ENCODE measurements at regions not wholly inside any gene's neighbourhood (a gene's known extent, or its start where the extent isn't known, plus 50 kb on each side); places are given as distances from the start of the nearest gene placed in this dataset.
"Not testable (repeated sequence)": the region's sequence is repeated elsewhere in the genome, so short reads cannot be mapped to it uniquely, and the experiment has no call there.

DNA sequence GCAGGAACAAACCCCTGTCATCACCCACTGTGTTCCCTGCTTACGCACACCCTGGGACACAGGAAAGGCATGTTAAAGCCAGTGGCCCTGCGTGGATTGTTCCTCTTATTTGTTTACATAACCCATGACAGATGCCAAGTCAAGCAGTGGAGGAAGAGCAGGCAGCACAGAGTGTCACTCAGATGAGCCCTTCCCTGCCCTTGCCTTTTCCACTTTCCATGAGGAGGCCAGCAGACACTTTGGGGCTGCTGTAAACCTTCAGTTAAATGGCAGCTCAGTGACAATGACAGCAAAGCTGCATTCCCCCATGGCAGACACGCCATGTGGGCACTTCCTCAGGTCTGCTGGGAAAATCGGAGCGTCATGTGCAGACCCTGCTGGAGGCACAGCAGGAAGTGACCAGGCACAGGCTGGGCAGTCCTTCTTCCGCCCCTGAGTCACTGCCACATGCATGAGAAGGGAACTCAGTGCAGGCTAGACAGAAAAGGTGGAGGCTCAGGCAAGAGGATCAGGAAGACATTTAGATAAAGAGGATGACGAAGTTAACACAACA, 216.8 kb upstream of the PIK3R1 start:
- ATAC-seq, result peak; percentile 89 to 96
- DNase-seq, result peak; percentile 79
- intact Hi-C loops (cut with DNase I), result no loop called here

DNA sequence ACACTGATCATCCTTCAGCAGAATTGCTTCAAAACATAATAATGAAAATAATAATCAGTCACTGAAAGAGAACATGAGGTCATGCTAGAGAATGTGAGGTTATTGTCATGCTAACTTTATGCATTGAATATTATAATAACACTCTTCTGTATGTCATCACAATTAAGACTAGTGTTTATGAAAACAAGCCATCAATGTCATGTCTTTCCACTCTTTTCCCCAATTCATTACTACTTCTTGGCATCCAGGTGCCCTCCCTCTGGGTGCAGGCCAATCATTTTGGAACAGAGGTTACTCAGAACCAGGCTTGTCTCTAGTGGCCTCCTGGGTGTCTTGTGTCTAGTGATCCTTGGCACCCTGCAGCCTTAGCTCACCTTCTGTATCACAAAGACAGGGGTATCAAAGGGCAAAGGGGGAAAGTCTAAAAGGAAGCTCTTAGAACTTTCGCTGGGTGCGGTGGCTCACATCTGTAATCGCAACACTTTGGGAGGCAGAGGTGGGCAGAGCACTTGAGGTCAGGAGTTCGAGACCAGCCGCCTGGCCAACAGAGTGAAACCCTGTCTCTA, 217.6 kb upstream of the PIK3R1 start:
- DNase-seq (no peak), ATAC-seq (no peak)
- intact Hi-C loops (cut with DNase I), result no loop called here

DNA sequence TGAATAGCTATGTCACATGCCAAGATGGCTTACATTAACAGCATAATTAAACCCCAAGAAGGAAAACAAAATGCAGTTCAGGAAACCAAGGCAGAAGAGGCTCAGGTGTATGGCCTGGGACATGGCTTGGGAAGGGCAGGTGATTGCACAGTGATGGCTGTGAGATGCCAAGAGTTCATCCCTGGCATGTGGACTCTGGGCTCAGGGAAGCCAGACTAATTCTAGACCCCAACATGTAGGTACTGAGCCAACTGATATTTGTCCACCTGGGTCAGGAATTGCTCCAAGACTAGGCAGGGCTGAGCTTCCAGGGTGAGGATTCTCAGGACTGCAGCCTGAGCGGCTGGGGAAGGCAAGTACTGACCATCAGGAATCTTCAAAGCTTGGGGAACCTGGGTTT, 218.4 kb upstream of the PIK3R1 start:
- ATAC-seq (no peak), DNase-seq (no peak)
- intact Hi-C loops (cut with DNase I), result no loop called here

DNA sequence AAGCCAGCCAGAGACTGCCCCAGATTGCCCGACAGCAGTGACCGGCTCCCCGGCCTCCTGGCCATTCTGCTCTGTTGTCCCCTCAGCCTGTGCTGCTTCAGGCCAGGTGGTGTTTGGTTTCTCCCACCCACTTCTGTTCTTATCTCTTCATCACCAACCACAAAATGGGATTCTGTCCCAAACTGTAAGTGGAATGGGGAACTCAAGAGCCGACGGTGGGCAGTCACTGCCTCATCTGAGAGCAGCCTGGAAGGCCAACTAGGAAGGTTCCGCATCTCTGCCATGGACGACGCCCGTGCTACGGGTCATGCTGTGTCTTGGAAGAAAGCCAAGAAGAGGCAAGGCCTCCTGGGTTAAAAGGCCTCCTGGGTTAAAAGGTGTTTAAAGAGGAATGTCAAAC, 219.0 kb upstream of the PIK3R1 start:
- DNase-seq (no peak), ATAC-seq (no peak)
- intact Hi-C loops (cut with DNase I), result no loop called here

DNA sequence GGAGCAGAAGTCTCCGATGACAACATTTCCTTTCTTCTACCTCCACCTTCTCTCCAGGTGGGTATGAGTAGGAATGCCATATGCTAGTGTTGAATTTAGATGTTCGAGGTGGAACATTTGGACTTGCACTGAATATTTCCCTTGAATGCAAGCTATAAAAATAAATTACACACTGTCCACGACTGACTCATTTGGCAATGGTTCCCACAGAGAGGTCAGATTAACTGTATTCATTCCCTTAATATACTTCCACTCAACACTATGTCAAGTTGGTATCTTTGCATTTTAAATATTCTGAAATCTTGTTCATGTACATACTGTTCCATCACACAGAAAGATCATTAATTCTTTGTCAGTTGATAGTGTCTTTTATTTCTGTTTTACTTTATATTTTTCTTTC, 222.6 kb upstream of the PIK3R1 start:
- intact Hi-C loops (cut with DNase I), result no loop called here
- ATAC-seq (peak in 1 of 2 donors; percentile 75), DNase-seq (no peak)

DNA sequence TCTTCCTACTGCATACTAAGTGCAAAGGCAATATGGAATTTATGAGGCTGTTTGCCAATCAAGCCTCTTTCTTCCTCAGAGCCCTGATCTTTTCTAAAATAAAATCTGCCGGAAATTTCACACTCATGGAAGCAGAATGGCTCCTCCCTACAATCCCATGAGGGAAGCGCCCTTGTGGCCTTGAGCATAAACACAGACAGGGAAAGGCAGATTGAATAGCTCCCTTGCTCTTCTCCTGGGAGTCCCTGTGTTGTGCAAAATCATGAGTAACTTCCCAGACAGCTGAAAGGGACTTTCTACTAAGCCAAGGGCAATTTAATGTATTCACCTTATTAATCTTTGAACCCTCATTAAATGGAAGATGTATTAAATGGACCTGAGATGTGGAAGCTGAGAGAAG, 226.1 kb upstream of the PIK3R1 start:
- ATAC-seq (peak; percentile 48 to 71), DNase-seq (no peak)
- intact Hi-C loops (cut with DNase I), result no loop called here

DNA sequence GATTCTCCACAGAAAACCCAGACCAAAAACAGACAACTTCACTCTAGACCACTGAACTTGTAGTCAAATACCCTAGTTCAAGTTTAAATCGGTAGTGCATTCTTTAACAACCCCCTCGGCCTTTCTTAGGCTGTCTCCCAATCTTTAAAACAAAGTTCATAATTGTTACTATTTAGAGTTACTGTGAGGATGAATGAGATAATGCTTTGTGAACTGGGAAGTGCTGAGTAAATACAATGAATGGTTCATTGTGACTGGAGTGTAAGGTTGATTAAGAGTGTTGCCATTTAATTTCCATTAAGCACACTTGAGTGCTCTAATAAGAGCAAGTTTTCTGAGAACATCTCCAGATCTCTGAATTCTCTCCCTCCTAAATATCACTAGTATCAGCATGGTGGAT, 228.8 kb upstream of the PIK3R1 start:
- DNase-seq (no peak), ATAC-seq (no peak)
- intact Hi-C loops (cut with DNase I), result no loop called here

DNA sequence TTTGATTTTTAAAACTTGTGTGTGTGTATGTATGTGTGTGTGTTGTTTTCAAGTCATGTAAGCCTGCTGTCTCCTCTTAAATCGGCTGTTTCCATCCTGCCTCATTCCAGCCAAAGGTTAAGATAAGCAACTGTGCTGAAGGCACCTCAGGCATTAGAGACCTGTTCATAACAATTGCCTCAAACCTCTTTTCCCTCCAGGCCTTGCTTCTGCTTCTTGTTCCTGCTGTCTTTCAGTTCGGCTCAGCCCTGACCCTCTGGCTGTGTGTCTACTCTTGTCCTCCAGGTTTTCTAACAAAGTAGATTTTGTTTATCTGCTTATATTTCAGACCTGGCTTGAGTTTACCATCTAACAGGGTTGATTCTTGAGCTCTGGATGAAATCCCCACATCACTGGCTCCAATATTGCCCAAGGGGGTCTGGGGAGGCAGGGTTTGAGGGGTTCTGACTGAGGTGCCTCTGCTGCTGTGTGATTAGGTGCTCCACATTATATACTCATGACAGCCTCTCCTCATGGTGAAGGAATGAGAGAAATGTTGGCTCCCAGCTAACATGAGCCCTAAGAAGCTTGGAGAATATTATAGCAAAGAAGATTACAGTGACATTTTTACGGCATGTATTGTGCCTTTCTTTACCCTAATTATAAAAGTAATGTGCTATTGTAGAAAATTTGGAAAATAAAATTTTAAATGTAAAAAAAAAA, 229.7 kb upstream of the PIK3R1 start:
- ATAC-seq, result peak in 1 of 2 donors; percentile 49
- intact Hi-C loops (cut with DNase I), result no loop called here
- no peak for DNase-seq

DNA sequence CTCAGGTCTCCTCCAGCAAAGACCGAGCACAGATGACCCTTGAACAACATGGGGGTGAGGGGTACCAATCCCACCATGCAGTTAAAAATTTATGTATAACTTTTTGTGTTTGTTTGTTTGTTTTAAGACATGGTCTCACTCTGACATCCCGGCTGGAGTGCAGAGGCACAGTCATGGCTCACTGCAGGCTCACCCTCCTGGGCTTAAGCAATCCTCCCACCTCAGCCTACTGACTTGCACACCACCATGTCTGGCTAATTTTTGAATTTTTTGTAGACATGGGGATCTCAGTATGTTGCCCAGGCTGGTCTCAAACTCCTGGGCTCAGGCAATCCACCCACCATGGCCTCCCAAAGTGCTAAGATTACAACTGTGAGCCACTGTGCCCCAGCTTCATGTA, 231.0 kb upstream of the PIK3R1 start:
- ATAC-seq, result no peak
- DNase-seq, result no peak
- intact Hi-C loops (cut with DNase I), result no loop called here

DNA sequence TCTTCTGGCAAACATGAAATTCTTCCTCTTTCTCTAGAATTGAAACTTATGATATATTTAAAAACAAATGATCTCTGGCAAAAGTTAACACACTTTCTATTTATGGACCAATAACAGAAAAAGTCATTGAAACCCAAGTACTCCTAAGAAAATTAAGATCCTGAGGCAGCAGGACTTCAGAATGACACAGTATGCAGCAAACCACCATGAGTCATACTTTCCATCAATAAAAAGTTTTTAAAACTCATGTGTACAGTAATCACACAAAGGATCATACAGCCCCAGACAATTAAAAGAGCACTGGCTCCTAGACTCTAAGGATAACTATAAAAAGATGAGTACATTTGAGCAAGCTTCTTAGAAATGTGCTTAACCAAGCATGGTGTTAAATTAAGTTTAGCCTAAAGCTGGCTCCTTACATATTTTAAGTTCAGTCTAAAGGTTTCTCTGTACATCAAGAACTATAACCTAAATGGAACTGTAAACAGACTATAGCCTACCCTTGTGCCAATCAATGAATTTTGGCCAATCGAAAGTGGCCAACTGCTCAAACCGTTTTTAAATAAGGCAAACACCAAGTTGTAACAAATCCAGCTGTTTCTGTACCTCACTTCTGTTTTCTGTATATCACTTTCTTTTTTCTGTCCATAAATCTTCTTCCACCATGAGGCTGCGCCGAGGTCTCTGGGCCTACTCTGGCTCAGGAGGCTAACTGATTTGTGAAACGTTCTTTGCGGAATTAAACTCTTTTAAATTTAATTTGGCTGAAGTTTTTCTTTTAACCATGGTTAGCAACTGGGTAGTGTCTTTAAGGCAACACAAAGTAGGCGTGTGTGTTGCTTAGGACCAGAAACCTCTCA, 232.1 kb upstream of the PIK3R1 start:
- ATAC-seq (no peak), DNase-seq (no peak)
- intact Hi-C loops (cut with DNase I), result no loop called here

DNA sequence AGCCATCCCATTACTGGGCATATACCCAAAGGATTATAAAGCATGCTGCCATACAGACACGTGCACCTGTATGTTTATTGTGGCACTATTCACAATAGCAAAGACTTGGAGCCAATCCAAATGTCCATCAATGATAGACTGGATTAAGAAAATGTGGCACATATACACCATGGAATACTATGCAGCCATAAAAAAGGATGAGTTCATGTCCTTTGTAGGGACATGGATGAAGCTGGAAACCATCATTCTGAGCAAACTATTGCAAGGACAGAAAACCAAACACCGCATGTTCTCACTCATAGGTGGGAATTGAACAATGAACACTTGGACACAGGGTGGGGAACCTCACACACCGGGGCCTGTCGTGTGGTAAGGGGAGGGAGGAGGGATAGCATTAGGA, 233.4 kb upstream of the PIK3R1 start:
- intact Hi-C loops (cut with DNase I); DNase-seq; ATAC-seq: not testable (repeated sequence)

DNA sequence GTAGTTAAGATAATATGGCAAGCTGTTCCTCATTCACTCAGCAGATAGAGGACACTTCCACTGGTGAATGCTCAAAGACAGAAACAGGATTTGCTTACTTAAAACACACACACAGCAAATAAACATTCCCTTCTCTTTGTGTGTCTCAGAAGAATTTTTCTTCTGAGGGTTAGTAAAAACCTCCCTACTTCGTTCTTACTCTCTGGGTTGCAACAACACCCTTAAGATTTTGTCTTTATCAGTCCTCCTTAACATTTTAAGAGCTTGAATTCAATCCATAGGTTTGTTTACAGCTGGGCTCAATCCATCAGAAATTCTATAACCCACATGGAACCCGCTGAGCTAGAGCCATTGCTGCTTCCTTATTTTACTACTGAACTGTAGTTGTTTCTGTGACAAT, 237.4 kb upstream of the PIK3R1 start:
- intact Hi-C loops (cut with DNase I), result no loop called here
- ATAC-seq (no peak), DNase-seq (no peak)

DNA sequence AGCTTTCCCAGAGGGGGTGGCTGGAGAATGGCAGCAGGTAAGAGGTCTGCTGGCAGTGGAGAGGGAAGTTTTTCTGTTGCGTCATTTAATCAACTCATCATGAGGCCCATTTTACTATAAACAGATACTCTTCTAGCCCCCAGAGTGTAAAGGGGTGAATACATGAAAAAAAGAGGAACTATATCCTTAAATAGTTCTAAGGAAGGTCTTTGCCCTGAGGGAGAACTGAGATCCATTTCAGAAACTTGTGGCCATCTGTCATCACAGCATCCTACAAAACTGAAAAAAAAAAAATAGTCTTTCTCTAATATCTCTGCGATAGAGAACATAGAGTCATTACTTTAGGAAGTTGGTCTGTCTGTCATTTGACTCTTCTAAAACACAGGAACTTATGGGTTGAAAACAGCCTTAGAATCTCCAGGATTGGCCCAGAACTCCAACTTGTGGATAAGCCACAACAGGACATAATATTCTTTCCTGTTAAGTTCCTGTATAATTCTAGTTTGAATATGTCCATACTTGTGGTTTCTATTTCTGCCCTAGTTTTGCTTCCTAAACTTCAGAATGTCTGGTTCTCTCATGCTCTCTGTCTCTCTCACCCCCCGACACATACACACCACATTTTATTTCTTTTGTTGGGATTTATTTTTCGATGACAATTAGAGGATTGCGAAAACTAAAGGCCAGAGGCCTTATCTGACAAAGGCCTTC, 238.5 kb upstream of the PIK3R1 start:
- intact Hi-C loops (cut with DNase I), result no loop called here
- ATAC-seq, result no peak

DNA sequence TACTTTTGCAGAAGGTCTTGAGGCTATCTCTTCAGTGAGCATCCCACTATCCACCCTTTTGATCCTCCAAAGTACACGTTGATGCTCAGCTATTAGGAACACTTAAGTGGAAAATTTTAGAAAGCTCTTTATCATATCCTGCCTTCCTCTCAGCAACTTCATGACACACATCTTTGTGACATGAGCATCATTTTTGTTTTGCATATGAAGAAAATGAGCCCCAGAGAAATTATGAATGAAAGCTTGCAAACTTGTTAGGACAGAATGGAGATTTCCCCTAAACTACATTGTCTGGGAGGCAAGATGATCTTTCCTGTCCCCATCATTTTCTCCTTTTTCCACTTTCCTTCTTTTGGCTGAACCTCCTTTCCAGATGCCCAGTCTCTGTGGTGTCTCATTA, 239.4 kb upstream of the PIK3R1 start:
- intact Hi-C loops (cut with DNase I), result no loop called here
- ATAC-seq (no peak), DNase-seq (no peak)

More for the DNA sequence above, 238.5 kb upstream of the PIK3R1 start:
- no peak for DNase-seq

DNA sequence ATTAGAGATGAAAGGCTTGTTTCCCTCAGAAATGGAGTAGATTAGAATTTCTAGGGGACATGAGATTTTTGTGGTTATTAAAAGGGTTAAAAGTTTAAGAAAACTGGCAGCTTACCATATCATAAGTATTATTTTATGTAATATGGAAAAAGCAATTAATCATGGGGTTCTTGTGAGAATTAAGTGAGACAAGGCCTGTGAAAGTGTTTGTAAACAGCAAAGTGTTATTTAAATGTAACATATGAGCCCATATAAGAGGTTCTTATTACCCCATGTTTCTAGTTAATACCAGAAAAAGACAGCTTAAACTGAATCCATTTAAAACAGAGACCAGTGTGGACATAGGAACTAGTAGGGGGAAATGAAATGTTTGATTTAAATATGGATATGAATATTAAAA, 241.1 kb upstream of the PIK3R1 start:
- intact Hi-C loops (cut with DNase I), result no loop called here
- DNase-seq, result no peak
- ATAC-seq, result no peak

DNA sequence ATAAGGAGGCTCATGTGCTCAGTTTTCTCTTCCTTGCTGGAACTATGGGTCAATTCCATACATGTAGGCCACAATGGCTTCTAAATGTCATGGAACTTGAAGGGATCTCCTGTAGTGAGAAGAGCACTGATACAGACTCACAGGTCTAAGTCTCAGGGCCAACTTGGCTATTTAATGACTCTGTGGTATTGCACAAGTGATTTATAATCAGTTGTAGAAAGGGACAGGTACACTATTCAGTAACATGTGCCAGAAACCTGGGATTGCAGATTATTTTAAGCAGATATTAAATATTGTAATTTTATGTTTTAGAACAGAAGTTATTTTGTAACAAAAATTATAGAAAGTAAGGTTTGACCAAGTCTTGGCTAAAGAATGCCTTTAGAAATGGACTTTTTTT, 241.5 kb upstream of the PIK3R1 start:
- ATAC-seq (no peak), DNase-seq (no peak)
- intact Hi-C loops (cut with DNase I), result no loop called here

DNA sequence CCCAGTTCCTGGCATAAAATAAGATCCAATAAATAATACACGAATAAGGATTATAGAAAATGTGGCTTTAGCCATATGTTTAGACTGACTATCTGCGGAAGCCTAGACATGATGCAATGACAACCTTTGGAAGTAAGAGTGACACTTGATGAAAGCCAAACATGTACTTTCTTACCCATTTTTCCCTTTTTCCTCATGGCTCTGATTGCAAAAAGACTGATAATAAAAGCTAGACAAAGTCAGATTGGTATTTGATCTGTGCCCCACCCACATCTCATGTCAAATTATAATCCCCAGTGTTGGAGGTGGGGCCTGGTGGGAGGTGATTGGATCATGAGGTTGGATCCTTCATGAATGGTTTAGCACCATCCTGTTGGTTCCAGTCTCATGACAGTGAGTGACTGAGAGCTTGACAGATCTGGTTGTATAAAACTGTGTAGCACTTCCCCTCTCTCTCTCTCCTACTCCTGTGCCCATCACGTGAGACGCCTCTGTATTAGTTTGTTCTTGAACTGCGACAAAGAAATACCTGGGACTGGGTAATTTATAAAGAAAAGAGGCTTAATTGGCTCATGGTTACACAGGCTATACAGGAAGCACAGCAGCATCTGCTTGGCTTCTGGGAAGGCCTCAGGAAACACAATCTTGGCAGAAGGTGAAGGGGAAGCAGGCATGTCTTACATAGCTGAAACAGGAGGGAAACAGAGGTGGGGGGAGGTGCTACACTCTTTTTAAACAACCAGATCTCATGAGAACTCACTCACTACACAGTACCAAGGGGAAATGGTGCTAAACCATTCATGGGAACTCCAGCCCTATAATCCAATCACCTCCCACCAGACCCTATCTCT, 243.4 kb upstream of the PIK3R1 start:
- DNase-seq (no peak), ATAC-seq (peak in 1 of 2 donors; percentile 31)
- intact Hi-C loops (cut with DNase I), result no loop called here

DNA sequence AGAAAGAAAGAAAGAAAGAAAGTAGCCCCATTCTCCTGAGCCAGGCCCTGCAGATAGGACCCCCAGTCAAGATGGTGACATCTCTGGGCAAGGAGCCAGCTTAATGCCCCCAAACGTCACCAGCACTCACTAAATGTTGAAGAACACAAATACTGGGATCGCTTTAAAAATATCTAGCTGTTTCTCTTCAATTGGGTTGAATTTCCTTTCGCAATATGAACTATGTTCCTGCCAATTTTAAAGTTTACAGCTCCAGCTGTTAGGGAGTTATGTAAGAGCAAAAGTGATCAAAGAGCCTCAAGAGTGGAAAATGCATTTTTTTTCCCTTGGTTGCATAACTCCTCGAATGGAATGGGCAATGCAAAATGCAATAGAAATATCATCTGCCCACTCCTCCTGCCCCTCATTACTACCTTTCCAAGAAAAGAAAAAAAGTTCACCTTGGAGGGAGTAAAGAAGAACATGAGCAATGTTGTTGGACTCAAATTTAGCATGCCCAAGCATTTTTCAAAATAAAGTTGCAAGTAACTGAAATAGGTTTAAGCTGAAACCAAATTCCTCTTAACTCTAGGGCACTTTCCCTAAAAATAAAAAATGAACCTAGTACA, 244.2 kb upstream of the PIK3R1 start:
- DNase-seq, result no peak

More for the DNA sequence above, 244.2 kb upstream of the PIK3R1 start:
- intact Hi-C loops (cut with DNase I), result no loop called here
- peak; percentile 75 to 90 for ATAC-seq
